HG03469 (cell line): ENCODE measurements at regions not wholly inside any gene's neighbourhood (a gene's known extent, or its start where the extent isn't known, plus 50 kb on each side); places are given as distances from the start of the nearest gene placed in this dataset.

Source experiments
- ATAC-seq: cut with Tn5 transposase; IDR thresholded peaks from one replicate; pipeline ENCODE4 v1.9.1; 2021; ENCODE audit warnings: mild to moderate bottlenecking, moderate library complexity, moderate number of reproducible peaks; ENCODE audit not compliant: unreplicated experiment

GRCh38 chr19:30209617-30210600 is 162.3 kb upstream of the ZNF536 start:
- ATAC-seq: no peak

DNA sequence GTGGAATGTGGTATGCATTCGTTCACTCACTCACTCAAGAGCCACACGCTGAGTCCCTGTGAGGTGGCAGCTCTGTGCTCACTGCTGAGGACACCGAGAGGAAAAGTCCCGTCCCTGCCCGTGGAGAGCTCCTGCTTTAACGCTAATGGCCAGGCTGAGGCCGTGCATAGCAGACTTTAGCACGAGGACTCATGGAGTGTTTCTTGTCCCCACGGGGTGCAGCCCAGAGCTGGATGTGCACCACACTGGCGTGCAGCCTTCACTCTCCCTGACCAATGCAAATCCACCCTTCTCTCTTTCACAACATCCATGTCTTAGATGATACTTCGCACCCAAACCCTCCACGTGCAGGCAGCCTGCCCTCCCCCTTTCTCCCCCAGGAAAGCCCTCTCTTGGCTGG is 159.6 kb upstream of the ZNF536 start:
- ATAC-seq: no peak

DNA sequence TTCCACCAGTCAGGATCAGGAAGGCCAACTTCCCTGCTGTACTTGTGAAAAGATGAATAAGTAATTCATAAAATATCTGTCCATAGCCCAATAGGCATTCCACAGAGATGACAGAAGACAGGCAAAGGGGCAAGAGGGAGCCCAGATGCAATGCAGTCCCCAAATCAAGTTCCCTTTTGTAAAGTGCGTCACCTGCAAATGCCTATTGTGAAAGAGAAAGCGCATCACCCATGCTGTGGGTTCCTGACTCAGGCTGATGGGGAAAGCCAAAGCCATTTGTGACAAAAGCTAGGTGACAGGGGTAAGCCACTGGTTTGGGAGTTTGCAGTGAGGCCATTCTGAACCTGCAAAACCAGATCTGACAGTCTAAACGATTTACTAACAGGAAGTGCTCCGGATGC is 157.5 kb upstream of the ZNF536 start:
- ATAC-seq: peak; percentile 50

DNA sequence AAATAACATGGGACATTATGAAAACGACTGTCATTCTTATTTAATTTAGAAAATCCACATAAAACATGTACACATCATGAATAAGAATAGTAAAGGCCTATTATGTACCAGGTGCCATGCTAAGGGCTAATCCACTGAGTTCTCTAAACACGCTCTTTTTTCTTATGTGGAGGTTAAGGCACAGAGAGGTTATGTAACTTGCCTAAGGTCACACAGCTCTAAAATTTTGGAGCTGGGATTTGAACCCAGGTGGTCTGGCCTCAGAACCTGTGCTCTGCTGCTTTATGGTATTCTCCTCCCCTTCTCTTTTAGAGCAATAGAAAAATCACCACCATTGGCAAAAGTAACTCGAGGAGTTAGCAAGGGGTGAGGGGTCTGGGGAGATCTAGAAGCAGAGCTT is 156.9 kb upstream of the ZNF536 start:
- ATAC-seq: no peak

- ATAC-seq: no peak
These were observed 155.7 kb upstream of the ZNF536 start for GRCh38 chr19:30216453-30216852.

DNA sequence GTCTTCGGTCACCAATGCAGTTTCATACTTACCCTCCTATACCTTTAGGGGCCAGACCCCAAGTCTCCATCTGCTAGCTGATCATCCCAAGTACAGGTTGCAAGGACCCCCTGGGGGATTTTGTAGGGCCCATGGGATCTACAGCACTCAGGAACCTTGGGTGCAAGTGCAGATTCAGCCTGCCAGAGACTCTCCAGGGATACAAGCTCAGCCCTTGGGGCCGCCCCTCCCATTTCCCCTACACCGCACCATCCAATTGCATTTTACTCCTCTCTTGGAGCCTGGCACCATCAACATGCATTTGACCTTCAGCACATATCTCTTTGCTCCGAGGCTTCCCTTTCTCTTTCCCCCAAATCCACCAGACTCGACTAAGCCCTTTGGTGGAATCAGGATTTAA is 154.7 kb upstream of the ZNF536 start:
- ATAC-seq: no peak

GRCh38 chr19:30219702-30220101 is 152.5 kb upstream of the ZNF536 start:
- no peak for ATAC-seq

DNA sequence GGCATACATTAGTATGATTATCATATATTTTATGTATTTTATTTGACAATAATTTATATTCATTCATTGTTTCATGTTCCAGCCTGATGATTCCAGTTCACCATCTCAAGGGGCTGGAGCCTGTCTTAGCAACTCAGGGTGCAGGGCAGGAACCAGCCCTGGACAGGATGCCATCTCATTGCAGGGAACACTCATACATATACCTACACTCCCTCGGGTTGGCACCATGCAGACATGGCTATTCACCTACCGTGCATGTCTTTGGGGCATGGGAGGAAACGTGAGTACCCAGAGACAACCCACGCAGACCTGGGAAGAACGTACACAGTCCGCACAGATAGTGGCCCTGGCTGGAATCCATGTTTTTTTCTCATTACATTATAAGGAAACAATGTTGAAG is 151.0 kb upstream of the ZNF536 start:
- ATAC-seq: no peak

GRCh38 chr19:30222428-30222873 is 149.7 kb upstream of the ZNF536 start:
- no peak for ATAC-seq

GRCh38 chr19:30222992-30223865 is 149.0 kb upstream of the ZNF536 start:
- ATAC-seq: no peak

DNA sequence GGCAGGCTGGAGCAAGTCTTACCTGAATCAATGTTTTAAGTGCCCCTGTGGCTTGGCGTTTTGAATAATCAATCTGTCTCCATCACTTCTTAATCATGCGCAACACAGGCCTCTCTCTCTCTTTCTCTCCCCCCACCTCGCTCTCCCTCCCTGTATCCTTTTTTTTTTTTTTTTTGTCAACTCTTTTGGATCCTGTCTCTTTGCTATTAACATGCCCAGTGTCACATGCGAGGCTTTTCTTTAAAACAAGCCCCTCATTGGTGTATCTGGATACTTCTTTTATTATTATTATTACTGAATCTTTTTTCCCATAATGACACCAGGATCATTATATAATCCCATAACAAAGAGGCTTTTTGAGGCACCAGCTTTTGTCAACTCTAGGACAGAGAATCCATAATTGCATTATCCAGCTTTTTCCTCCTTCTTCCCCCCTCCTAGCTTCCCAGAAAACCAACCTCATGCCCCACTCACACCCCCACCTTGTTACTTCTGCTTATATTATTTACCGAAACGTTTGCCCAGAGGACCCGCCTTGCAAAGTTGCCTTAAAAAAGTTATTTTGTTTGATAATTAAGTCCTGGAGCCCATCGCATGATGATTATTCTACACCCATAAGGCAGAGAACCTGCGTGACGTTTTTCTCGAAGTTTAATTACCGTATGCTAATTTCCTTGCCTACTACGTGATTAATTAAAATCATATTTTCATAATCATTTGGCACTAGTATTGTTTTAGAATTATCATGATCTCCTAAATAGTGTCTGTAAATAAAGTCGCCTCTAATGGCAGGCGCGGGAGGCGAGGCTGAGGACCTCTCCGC is 148.1 kb upstream of the ZNF536 start:
- no peak for ATAC-seq

- no peak for ATAC-seq
These were observed 147.2 kb upstream of the ZNF536 start for GRCh38 chr19:30224689-30225606.

DNA sequence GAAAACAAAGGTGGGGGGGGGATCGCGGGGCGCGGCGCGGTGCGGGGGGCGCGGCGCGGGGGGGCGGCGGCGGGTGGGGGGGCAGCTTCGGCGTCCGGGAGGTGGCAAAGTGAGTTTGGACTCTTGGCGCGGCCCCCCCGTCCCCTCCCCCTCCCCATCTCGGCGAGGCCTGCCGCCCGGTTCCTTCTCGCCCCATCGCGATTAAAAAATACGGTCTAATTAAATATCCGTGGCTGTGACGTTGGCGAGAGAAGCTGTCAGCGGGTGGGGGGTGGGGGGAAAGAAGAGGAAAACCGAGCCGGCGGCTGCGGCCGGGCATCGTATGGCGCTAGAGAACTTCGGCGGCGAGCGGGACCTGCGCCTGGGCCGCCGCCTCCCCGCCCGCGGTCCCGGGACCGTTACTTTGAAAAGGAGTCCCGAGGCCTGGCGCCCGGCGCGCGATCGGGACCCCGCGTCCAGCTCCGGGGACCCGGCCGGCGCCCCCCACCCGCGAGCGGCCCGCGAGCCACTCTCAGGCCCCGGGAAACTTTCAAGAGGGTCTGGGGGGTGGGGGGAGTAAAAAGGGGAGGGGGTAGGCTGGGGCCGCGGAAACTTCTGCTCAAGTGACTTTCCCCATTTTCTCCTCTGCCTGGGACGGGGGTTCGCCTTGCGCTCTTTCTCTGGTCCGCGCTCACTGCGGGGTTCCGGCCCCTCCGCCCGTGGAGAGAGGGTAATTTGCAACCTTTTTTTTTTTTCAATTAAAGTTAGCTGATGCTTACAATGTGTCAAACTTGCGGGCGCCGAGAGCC is 146.3 kb upstream of the ZNF536 start:
- no peak for ATAC-seq

- no peak for ATAC-seq
These were observed 145.6 kb upstream of the ZNF536 start for GRCh38 chr19:30226464-30227011.

- no peak for ATAC-seq
These were observed 145.1 kb upstream of the ZNF536 start for GRCh38 chr19:30227012-30227621.

DNA sequence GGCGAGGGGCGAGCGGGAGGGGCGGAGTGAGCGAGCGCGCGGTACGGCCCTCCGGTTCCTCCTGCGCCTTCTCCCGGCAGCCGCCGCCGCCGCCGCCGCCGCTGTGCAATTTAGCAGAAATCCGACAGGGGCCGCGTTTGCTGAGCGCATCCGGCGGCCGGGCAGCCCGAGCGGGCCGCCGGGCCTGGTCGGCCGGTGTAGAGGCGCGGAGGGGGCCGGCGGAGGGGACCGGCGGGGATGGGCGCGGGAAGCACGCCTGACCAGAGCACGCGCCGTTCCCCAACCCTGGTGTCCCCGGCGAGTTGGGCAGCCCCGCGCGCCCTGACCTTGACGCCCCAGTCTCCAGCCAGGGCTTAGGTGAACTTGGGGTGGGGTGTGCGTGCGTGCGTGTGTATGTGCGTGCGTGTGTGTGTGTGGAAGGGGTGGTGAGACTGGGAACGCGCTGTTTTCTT is 144.5 kb upstream of the ZNF536 start:
- no peak for ATAC-seq

- ATAC-seq: no peak
These were observed 143.9 kb upstream of the ZNF536 start for GRCh38 chr19:30228113-30228834.
